SK-N-SH (cell line): ENCODE measurements at regions not wholly inside any gene's neighbourhood (a gene's known extent, or its start where the extent isn't known, plus 50 kb on each side); places are given as distances from the start of the nearest gene placed in this dataset.

Source experiments
- CTCF ChIA-PET: fragments of 300-600, 350-600 bp; formaldehyde crosslinking; extraction: SDS; loops from one replicate; lab custom pipeline; 2021; lab: Yijun Ruan, JAX
- POLR2A ChIA-PET: fragments of 350-600 bp; sonication (Branson Sonifier 250); formaldehyde crosslinking; extraction: SDS; loops from one replicate; lab custom pipeline; 2020; ENCODE audit warnings: antibody characterized with exemption, inconsistent platforms; lab: Yijun Ruan, JAX
- DNase-seq: peaks from one replicate; pipeline ENCODE4 v3.0.0; 2012
- H2AFZ ChIP-seq: fragments of 200-600 bp; sonication (generic); 2 replicates; pipeline ENCODE4 v1.8.1; 2016; ENCODE audit warnings: antibody characterized with exemption, mild to moderate bottlenecking, low read depth
- H3F3A ChIP-seq: fragments of 200-600 bp; sonication (generic); replicated peaks from 2 replicates; pipeline ENCODE3; 2016; ENCODE audit warnings: antibody characterized with exemption, mild to moderate bottlenecking; ENCODE audit not compliant: insufficient read depth
- H3K27ac ChIP-seq, 2 experiments: fragments of 200-500 bp in 1 of 2; fragments of 200-600 bp in 1 of 2; sonication (Bioruptor generic) in 1 of 2; sonication (generic), shearing (Covaris generic) in 1 of 2; 2 replicates each; pipeline versions ENCODE4 v1.5.1 to v1.6.1; 2014 to 2016; ENCODE audit warnings: low read depth in 2 of 2, inconsistent platforms in 1 of 2, low read length in 1 of 2, mild to moderate bottlenecking in 1 of 2, mixed read lengths in 1 of 2
- H3K27me3 ChIP-seq: fragments of 200-600 bp; sonication (generic), shearing (Covaris generic); 2 replicates; pipeline ENCODE4 v1.6.1; 2016; ENCODE audit warnings: mixed run types; ENCODE audit not compliant: insufficient read depth
- H3K36me3 ChIP-seq, 2 experiments: fragments of 200-500 bp in 1 of 2; fragments of 200-600 bp in 1 of 2; sonication (Bioruptor generic) in 1 of 2; sonication (generic) in 1 of 2; replicated peaks in 1 of 2; 2 replicates each; pipeline versions ENCODE3 to v1.5.1; 2014 to 2016; ENCODE audit warnings: low read length in 1 of 2, mild to moderate bottlenecking in 1 of 2; ENCODE audit not compliant: insufficient read depth in 2 of 2, control insufficient read depth in 1 of 2
- H3K4me1 ChIP-seq, 2 experiments: fragments of 200-500 bp in 1 of 2; fragments of 200-600 bp in 1 of 2; sonication (Bioruptor generic) in 1 of 2; sonication (generic), shearing (Covaris generic) in 1 of 2; 2 replicates each; pipeline versions ENCODE4 v1.5.1 to v1.6.1; 2014 to 2016; ENCODE audit warnings: low read depth in 1 of 2, low read length in 1 of 2, mixed run types in 1 of 2; ENCODE audit not compliant: insufficient read depth in 2 of 2, control insufficient read depth in 1 of 2
- H3K4me2 ChIP-seq: fragments of 200-600 bp; sonication (generic), shearing (Covaris generic); 2 replicates; pipeline ENCODE4 v1.6.1; 2017; ENCODE audit warnings: mixed run types
- H3K4me3 ChIP-seq, 2 experiments: fragments of 200-500 bp in 1 of 2; fragments of 200-600 bp in 1 of 2; sonication (Bioruptor generic) in 1 of 2; sonication (generic), shearing (Covaris generic) in 1 of 2; 2 replicates each; pipeline versions ENCODE4 v1.5.1 to v1.8.1; 2014 to 2016; ENCODE audit warnings: low read depth in 2 of 2, inconsistent platforms in 1 of 2, low read length in 1 of 2, mild to moderate bottlenecking in 1 of 2, mixed read lengths in 1 of 2, moderate library complexity in 1 of 2
- H3K79me2 ChIP-seq: fragments of 200-600 bp; sonication (generic); 2 replicates; pipeline ENCODE4 v1.8.1; 2017; ENCODE audit warnings: mild to moderate bottlenecking; ENCODE audit not compliant: insufficient read depth
- H3K9ac ChIP-seq: fragments of 200-600 bp; sonication (generic); 2 replicates; pipeline ENCODE4 v1.6.1; 2017; ENCODE audit warnings: mixed run types
- H3K9me2 ChIP-seq: fragments of 200-600 bp; sonication (generic); 2 replicates; pipeline ENCODE4 v1.6.1; 2017; ENCODE audit warnings: mixed run types
- H3K9me3 ChIP-seq: fragments of 200-600 bp; sonication (generic); 2 replicates; pipeline ENCODE4 v1.6.1; 2017; ENCODE audit warnings: mixed run types, mild to moderate bottlenecking, moderate library complexity
- H4K20me1 ChIP-seq: fragments of 200-600 bp; sonication (generic); 2 replicates; pipeline ENCODE4 v1.6.1; 2017; ENCODE audit warnings: mild to moderate bottlenecking, mixed run types; ENCODE audit not compliant: insufficient read depth
- CHD2 ChIP-seq: fragments of 150-350 bp; IDR thresholded peaks from 2 replicates; pipeline ENCODE4 v1.6.1; 2018; ENCODE audit warnings: low read length; ENCODE audit not compliant: partially characterized antibody
- EP300 ChIP-seq, 2 experiments: IDR thresholded peaks; 2 replicates each; pipeline versions ENCODE4 v1.4.0 to v1.6.1; 2012; ENCODE audit warnings: borderline replicate concordance in 1 of 2, low read depth in 1 of 2, low read length in 1 of 2
- EZH2phosphoT487 ChIP-seq: fragments of 200-600 bp; sonication (generic); IDR thresholded peaks from 2 replicates; pipeline ENCODE4 v1.6.1; 2017; ENCODE audit warnings: low read depth, mixed run types, mild to moderate bottlenecking, antibody characterized with exemption, moderate library complexity, borderline replicate concordance
- FOXM1 ChIP-seq: IDR thresholded peaks from 2 replicates; pipeline ENCODE4 v1.4.0; 2012; ENCODE audit warnings: low read depth, mild to moderate bottlenecking
- GABPA ChIP-seq: IDR thresholded peaks from 2 replicates; pipeline ENCODE4 v1.4.0; 2012; ENCODE audit warnings: low read depth, mild to moderate bottlenecking
- GATA2 ChIP-seq: sonication (generic); formaldehyde crosslinking; IDR thresholded peaks from 2 replicates; pipeline ENCODE4 v1.5.0; 2020; ENCODE audit warnings: mild to moderate bottlenecking, missing genetic modification reagents
- IRF3 ChIP-seq: fragments of 150-350 bp; IDR thresholded peaks from 2 replicates; pipeline ENCODE4 v1.6.1; 2016; ENCODE audit warnings: mild to moderate bottlenecking, low read depth, low read length
- JUND ChIP-seq: IDR thresholded peaks from 2 replicates; pipeline ENCODE4 v1.4.0; 2012
- MEF2A ChIP-seq: IDR thresholded peaks from 2 replicates; pipeline ENCODE4 v1.4.0; 2012; ENCODE audit warnings: low read depth, borderline replicate concordance
- MXI1 ChIP-seq: IDR thresholded peaks from 2 replicates; pipeline ENCODE4 v1.6.1; 2012; ENCODE audit warnings: mild to moderate bottlenecking, low read depth, low read length, improper control_type of control experiment
- NFIC ChIP-seq: IDR thresholded peaks from 2 replicates; pipeline ENCODE4 v1.4.0; 2012; ENCODE audit warnings: borderline replicate concordance
- RCOR1 ChIP-seq: fragments of 150-350 bp; IDR thresholded peaks from 2 replicates; pipeline ENCODE4 v1.6.1; 2017; ENCODE audit warnings: antibody characterized with exemption, low read length
- TCF12 ChIP-seq: IDR thresholded peaks from 2 replicates; pipeline ENCODE4 v1.4.0; 2012
- TEAD4 ChIP-seq: IDR thresholded peaks from 2 replicates; pipeline ENCODE4 v1.4.0; 2012; ENCODE audit warnings: mild to moderate bottlenecking, borderline replicate concordance; ENCODE audit not compliant: insufficient read depth
- USF1 ChIP-seq: IDR thresholded peaks from 2 replicates; pipeline ENCODE4 v1.4.0; 2012; ENCODE audit warnings: low read depth, borderline replicate concordance
- ZBTB33 ChIP-seq: IDR thresholded peaks from 2 replicates; pipeline ENCODE4 v1.4.0; 2012; ENCODE audit warnings: low read depth, borderline replicate concordance
- WGBS: methylation state at CpG from one replicate; pipeline ENCODE4 v1.1.6; 2017; ENCODE audit warnings: low lambda C conversion rate; 5-methylcytosine and 5-hydroxymethylcytosine counted together
- TF ChIP-seq, protein P1 (sequence below): fragments of 200-600 bp; sonication (generic); IDR thresholded peaks from 2 replicates; pipeline ENCODE4 v1.6.1; 2017; ENCODE audit warnings: antibody characterized with exemption, mild to moderate bottlenecking, moderate library complexity

DNA sequence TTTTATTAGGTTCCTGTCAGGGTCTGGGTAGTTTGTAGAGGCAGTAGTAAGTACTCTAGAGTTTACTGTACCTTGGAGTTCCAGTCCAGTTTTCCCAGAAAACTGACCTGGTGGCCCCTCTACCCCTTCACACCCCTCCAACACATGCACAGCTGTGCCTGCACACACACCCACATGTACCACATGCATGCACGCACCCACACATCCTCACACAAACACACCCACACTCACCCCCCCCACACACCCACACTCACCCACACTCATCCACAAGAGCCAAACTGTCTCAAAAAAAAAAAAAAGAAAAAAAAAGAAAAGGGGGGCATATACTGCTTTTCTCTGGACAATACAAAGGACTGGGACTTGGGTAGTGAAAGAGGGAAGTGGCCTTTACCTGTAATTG, 570.5 kb downstream of the QKI start:
- H3K9ac ChIP-seq: no peak overlapping the region
- no peaks in the 10 kb centered on the region for H3K79me2 ChIP-seq
- no peaks in the 10 kb centered on the region for H3K9me2 ChIP-seq
- CTCF ChIA-PET: no interaction called here
- TF ChIP-seq TEAD4 (no peak), RCOR1 (no peak), USF1 (no peak)
- no peak for DNase-seq
- no peak overlapping the region for H3K27ac ChIP-seq
- H3F3A ChIP-seq: no peaks in the 10 kb centered on the region
- no peak overlapping the region for H3K4me2 ChIP-seq
- 74% methylated on average over 1 of the region's 1 CpG for WGBS
- no peak overlapping the region for H3K4me3 ChIP-seq
- no peaks in the 10 kb centered on the region for H3K36me3 ChIP-seq
- peaks cover 0 to 8% of the 10 kb centered on the region in 2 experiments; a peak in 1 of 4 replicates for H3K4me1 ChIP-seq
- H4K20me1 ChIP-seq: no peaks in the 10 kb centered on the region
- H3K27me3 ChIP-seq: no peaks in the 10 kb centered on the region
- no peak overlapping the region for H2AFZ ChIP-seq
- no peaks in the 10 kb centered on the region for H3K9me3 ChIP-seq
- POLR2A ChIA-PET: no interaction called here

GRCh38 chr6:163984124-163984936, 569.8 kb downstream of the QKI start:
- DNase-seq: no peak
- no peak for TF ChIP-seq USF1
- no peak for TF ChIP-seq ZBTB33
- no peak for TF ChIP-seq GABPA
- no peak for TF ChIP-seq TEAD4
- no peak for TF ChIP-seq GATA2 (CRISPR knock-in tag)
- TF ChIP-seq IRF3: no peak
- TF ChIP-seq FOXM1: no peak
- TF ChIP-seq MEF2A: no peak
- TF ChIP-seq EZH2phosphoT487: no peak
- TF ChIP-seq, protein P1, sequence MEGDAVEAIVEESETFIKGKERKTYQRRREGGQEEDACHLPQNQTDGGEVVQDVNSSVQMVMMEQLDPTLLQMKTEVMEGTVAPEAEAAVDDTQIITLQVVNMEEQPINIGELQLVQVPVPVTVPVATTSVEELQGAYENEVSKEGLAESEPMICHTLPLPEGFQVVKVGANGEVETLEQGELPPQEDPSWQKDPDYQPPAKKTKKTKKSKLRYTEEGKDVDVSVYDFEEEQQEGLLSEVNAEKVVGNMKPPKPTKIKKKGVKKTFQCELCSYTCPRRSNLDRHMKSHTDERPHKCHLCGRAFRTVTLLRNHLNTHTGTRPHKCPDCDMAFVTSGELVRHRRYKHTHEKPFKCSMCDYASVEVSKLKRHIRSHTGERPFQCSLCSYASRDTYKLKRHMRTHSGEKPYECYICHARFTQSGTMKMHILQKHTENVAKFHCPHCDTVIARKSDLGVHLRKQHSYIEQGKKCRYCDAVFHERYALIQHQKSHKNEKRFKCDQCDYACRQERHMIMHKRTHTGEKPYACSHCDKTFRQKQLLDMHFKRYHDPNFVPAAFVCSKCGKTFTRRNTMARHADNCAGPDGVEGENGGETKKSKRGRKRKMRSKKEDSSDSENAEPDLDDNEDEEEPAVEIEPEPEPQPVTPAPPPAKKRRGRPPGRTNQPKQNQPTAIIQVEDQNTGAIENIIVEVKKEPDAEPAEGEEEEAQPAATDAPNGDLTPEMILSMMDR: no peak
- no peak for TF ChIP-seq EP300 (IDR thresholded peaks at IDR 0.05; ENCODE audit: borderline replicate concordance in 1 of 2, low read depth in 1 of 2, low read length in 1 of 2)
- no peak for TF ChIP-seq MXI1
- no peak for TF ChIP-seq CHD2
- no peak for TF ChIP-seq TCF12
- TF ChIP-seq JUND: no peak
- TF ChIP-seq NFIC: no peak
- WGBS: 43% methylated on average over 9 of the region's 9 CpGs
- no peaks in the 10 kb centered on the region for H3K9me3 ChIP-seq
- H3F3A ChIP-seq: no peaks in the 10 kb centered on the region
- H3K4me3 ChIP-seq: no peak overlapping the region
- no peaks in the 10 kb centered on the region for H3K79me2 ChIP-seq
- no peaks in the 10 kb centered on the region for H3K36me3 ChIP-seq
- no peak overlapping the region for H3K27ac ChIP-seq
- ChIA-PET POLR2A (no interaction called here), CTCF (no interaction called here)
- no peaks in the 10 kb centered on the region for H3K9me2 ChIP-seq
- H3K9ac ChIP-seq: no peak overlapping the region
- H3K27me3 ChIP-seq: no peaks in the 10 kb centered on the region
- H2AFZ ChIP-seq: no peak overlapping the region
- no peak overlapping the region for H3K4me2 ChIP-seq
- H4K20me1 ChIP-seq: no peaks in the 10 kb centered on the region
- H3K4me1 ChIP-seq: peaks cover 0 to 8% of the 10 kb centered on the region in 2 experiments; a peak in 1 of 4 replicates
